A549 (cell line): ENCODE measurements at regions not wholly inside any gene's neighbourhood (a gene's known extent, or its start where the extent isn't known, plus 50 kb on each side); places are given as distances from the start of the nearest gene placed in this dataset.

Experiments used
- CTCF ChIP-seq: fragments of >200 bp; sonication (Bioruptor Twin); formaldehyde crosslinking; IDR thresholded peaks from 3 replicates; pipeline ENCODE4 v1.5.1; 2016
- EP300 ChIP-seq, 2 experiments: fragments of >200 bp; sonication (Bioruptor Twin); formaldehyde crosslinking; IDR thresholded peaks; 2 replicates in 1 of 2; 3 replicates in 1 of 2; pipeline ENCODE4 v1.6.1; 2016 to 2017
- KDM5A ChIP-seq: fragments of 200-600 bp; sonication (generic); IDR thresholded peaks from 2 replicates; pipeline ENCODE4 v1.6.1; 2016; ENCODE audit warnings: antibody characterized with exemption, mild to moderate bottlenecking
- MAX ChIP-seq: IDR thresholded peaks from 2 replicates; pipeline ENCODE4 v1.6.1; 2012
- NR3C1 ChIP-seq: fragments of >200 bp; sonication (Bioruptor Twin); formaldehyde crosslinking; IDR thresholded peaks from 3 replicates; pipeline ENCODE4 v1.6.1; 2017
- POLR2A ChIP-seq: IDR thresholded peaks from 2 replicates; pipeline ENCODE4 v1.6.1; 2012; ENCODE audit warnings: mild to moderate bottlenecking, low read length
- RAD21 ChIP-seq, 2 experiments: fragments of >200 bp in 1 of 2; sonication (Bioruptor Twin) in 1 of 2; formaldehyde crosslinking in 1 of 2; IDR thresholded peaks in 1 of 2; conservative IDR thresholded peaks in 1 of 2; 2 replicates in 1 of 2; 3 replicates in 1 of 2; pipeline ENCODE4 v1.6.1; 2012 to 2018; ENCODE audit warnings: inconsistent platforms in 1 of 2
- TF ChIP-seq, protein P1 (sequence below): IDR thresholded peaks from 2 replicates; pipeline ENCODE4 v1.6.1; 2012
- TF ChIP-seq, protein P2 (sequence below): fragments of 200-600 bp; sonication (generic); IDR thresholded peaks from 2 replicates; pipeline ENCODE4 v1.6.1; 2016; ENCODE audit warnings: antibody characterized with exemption, mild to moderate bottlenecking, moderate library complexity

DNA sequence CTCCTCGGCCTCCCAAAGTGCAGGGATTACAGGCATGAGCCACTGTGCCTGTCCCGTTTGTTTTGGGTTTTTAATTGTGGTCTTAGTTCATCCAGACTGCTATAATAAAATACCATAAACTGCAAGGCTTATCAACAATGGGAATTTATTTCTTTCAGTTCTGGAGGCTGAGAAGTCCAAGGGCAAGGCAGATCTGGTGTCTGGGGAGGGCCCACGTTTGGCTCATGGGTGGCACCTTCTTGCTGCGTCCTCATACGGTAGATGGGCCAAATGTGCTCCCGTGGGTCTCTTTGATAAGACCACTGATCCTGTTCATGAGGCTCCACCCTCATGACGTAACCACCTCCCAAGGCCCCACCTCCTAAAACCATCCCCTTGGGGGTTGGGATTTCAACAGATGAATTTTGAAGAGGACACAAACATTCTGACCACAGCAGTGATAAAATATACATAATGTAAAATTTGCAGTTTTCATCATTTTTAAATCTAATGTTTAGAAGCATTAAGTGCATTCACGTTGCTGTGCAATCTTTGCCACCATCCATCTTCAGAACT, 133.4 kb upstream of the ERRFI1 start:
- TF ChIP-seq NR3C1 (no peak), RAD21 (conservative IDR thresholded peaks at IDR 0.05 in 1 of 2, IDR thresholded peaks at IDR 0.05 in 1 of 2) (no peak), MAX (no peak), EP300 (IDR thresholded peaks at IDR 0.05) (no peak), KDM5A (no peak), CTCF (no peak), POLR2A (no peak)
- TF ChIP-seq, protein P1, sequence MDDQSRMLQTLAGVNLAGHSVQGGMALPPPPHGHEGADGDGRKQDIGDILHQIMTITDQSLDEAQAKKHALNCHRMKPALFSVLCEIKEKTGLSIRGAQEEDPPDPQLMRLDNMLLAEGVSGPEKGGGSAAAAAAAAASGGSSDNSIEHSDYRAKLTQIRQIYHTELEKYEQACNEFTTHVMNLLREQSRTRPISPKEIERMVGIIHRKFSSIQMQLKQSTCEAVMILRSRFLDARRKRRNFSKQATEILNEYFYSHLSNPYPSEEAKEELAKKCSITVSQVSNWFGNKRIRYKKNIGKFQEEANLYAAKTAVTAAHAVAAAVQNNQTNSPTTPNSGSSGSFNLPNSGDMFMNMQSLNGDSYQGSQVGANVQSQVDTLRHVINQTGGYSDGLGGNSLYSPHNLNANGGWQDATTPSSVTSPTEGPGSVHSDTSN = no peak
- TF ChIP-seq, protein P2, sequence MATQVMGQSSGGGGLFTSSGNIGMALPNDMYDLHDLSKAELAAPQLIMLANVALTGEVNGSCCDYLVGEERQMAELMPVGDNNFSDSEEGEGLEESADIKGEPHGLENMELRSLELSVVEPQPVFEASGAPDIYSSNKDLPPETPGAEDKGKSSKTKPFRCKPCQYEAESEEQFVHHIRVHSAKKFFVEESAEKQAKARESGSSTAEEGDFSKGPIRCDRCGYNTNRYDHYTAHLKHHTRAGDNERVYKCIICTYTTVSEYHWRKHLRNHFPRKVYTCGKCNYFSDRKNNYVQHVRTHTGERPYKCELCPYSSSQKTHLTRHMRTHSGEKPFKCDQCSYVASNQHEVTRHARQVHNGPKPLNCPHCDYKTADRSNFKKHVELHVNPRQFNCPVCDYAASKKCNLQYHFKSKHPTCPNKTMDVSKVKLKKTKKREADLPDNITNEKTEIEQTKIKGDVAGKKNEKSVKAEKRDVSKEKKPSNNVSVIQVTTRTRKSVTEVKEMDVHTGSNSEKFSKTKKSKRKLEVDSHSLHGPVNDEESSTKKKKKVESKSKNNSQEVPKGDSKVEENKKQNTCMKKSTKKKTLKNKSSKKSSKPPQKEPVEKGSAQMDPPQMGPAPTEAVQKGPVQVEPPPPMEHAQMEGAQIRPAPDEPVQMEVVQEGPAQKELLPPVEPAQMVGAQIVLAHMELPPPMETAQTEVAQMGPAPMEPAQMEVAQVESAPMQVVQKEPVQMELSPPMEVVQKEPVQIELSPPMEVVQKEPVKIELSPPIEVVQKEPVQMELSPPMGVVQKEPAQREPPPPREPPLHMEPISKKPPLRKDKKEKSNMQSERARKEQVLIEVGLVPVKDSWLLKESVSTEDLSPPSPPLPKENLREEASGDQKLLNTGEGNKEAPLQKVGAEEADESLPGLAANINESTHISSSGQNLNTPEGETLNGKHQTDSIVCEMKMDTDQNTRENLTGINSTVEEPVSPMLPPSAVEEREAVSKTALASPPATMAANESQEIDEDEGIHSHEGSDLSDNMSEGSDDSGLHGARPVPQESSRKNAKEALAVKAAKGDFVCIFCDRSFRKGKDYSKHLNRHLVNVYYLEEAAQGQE = no peak
